A673 (cell line): ENCODE measurements at regions not wholly inside any gene's neighbourhood (a gene's known extent, or its start where the extent isn't known, plus 50 kb on each side); places are given as distances from the start of the nearest gene placed in this dataset.

Experiments
- BruUV-seq: library from RNA; stranded (reverse); fragments of 400-500 nt; replicated peaks from 2 replicates; lab custom pipeline; 2021; lab: Mats Ljungman, UMichigan
- CTCF ChIA-PET: fragments of 300-600 bp; sonication (Branson Sonifier 250); formaldehyde crosslinking; loops from one replicate; lab custom pipeline; 2022; ENCODE audit warnings: antibody characterized with exemption; lab: Charles Lee
- POLR2A ChIA-PET: fragments of 300-600 bp; sonication (Branson Sonifier 250); formaldehyde crosslinking; loops from one replicate; lab custom pipeline; 2022; ENCODE audit warnings: antibody characterized with exemption; ENCODE audit not compliant: low non-redundant PET; lab: Charles Lee
- DNase-seq: peaks from one replicate; pipeline ENCODE4 v3.0.0-alpha.2; 2015; ENCODE audit warnings: low spot score
- H3K27ac ChIP-seq: fragments of 200-600 bp; sonication (generic); 2 replicates; pipeline ENCODE4 v1.5.1; 2016; ENCODE audit warnings: mixed run types, low read depth, mild to moderate bottlenecking, mixed read lengths, antibody characterized with exemption, low read length; ENCODE audit not compliant: poor library complexity, severe bottlenecking
- H3K27me3 ChIP-seq: fragments of 200-600 bp; sonication (generic); replicated peaks from 2 replicates; pipeline ENCODE4 v1.6.1; 2017; ENCODE audit warnings: mixed run types, low read depth, mild to moderate bottlenecking, mixed read lengths, antibody characterized with exemption, low read length; ENCODE audit not compliant: insufficient read depth, poor library complexity
- H3K36me3 ChIP-seq: fragments of 200-600 bp; sonication (generic); 2 replicates; pipeline ENCODE4 v1.6.1; 2016; ENCODE audit warnings: mixed run types, mild to moderate bottlenecking, mixed read lengths, antibody characterized with exemption, low read length; ENCODE audit not compliant: insufficient read depth, poor library complexity, severe bottlenecking
- H3K4me1 ChIP-seq: fragments of 200-600 bp; sonication (generic); 2 replicates; pipeline ENCODE4 v1.6.1; 2017; ENCODE audit warnings: mixed run types, mild to moderate bottlenecking, mixed read lengths, antibody characterized with exemption, low read length; ENCODE audit not compliant: insufficient read depth, poor library complexity, severe bottlenecking
- H3K4me3 ChIP-seq: fragments of 200-600 bp; sonication (generic); 2 replicates; pipeline ENCODE4 v1.5.1; 2016; ENCODE audit warnings: low read depth, mixed run types, mild to moderate bottlenecking, mixed read lengths, low read length; ENCODE audit not compliant: poor library complexity, severe bottlenecking
- H3K9me3 ChIP-seq: fragments of 200-600 bp; sonication (generic); 2 replicates; pipeline ENCODE4 v1.6.1; 2016; ENCODE audit warnings: mixed run types, low read depth, mild to moderate bottlenecking, mixed read lengths, antibody characterized with exemption, low read length; ENCODE audit not compliant: poor library complexity, severe bottlenecking
- EZH2 ChIP-seq: fragments of 200-600 bp; sonication (generic); IDR thresholded peaks from 2 replicates; pipeline ENCODE4 v1.6.1; 2017; ENCODE audit warnings: borderline replicate concordance, low read depth, mild to moderate bottlenecking, mixed read lengths, antibody characterized with exemption, low read length; ENCODE audit not compliant: poor library complexity, severe bottlenecking
- intact Hi-C: fragments of 100-400 bp; cut with micrococcal nuclease; formaldehyde crosslinking; loops from one replicate; pipeline ENCODE4 v1.10.0; 2022; ENCODE audit not compliant: unreplicated experiment
- TF ChIP-seq, protein P1 (sequence below): fragments of 300-800, 200-600 bp; sonication (generic); conservative IDR thresholded peaks from 2 replicates; pipeline ENCODE4 v1.5.1; 2017; ENCODE audit warnings: low read depth, mild to moderate bottlenecking, antibody characterized with exemption, low read length, moderate library complexity, mixed read lengths

DNA sequence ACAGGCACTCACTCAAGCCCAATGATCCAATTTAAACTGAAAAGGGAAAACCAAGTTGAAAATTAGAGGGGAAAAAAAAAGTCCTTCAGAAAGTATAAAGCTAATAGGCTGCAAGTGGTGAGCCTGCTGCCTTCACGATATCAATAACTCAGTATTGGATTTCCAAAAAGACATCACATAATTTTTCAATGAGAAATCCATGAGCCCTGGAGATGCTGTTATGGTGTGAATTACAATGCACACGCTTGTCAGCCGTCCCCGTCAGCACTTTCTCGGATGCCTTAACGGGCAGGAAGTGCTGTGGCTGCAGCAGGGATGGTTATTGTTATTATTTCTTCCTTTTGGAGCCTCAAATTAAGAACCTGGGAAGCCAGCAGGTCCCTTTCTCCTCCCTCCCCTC is 138.5 kb downstream of the DHX35 start:
- H3K4me1 ChIP-seq = no peaks in the 10 kb centered on the region
- H3K27ac ChIP-seq = no peak overlapping the region
- BruUV-seq = no TSS peak
- no peak for TF ChIP-seq EZH2
- TF ChIP-seq, protein P1, sequence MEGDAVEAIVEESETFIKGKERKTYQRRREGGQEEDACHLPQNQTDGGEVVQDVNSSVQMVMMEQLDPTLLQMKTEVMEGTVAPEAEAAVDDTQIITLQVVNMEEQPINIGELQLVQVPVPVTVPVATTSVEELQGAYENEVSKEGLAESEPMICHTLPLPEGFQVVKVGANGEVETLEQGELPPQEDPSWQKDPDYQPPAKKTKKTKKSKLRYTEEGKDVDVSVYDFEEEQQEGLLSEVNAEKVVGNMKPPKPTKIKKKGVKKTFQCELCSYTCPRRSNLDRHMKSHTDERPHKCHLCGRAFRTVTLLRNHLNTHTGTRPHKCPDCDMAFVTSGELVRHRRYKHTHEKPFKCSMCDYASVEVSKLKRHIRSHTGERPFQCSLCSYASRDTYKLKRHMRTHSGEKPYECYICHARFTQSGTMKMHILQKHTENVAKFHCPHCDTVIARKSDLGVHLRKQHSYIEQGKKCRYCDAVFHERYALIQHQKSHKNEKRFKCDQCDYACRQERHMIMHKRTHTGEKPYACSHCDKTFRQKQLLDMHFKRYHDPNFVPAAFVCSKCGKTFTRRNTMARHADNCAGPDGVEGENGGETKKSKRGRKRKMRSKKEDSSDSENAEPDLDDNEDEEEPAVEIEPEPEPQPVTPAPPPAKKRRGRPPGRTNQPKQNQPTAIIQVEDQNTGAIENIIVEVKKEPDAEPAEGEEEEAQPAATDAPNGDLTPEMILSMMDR = no peak
- peaks cover 12% of the 10 kb centered on the region for H3K27me3 ChIP-seq
- no peak overlapping the region for H3K4me3 ChIP-seq
- H3K9me3 ChIP-seq = no peaks in the 10 kb centered on the region
- H3K36me3 ChIP-seq = no peaks in the 10 kb centered on the region
- DNase-seq = no peak
- ChIA-PET CTCF (no interaction called here), POLR2A (no interaction called here)
- intact Hi-C loops = no loop called here

DNA sequence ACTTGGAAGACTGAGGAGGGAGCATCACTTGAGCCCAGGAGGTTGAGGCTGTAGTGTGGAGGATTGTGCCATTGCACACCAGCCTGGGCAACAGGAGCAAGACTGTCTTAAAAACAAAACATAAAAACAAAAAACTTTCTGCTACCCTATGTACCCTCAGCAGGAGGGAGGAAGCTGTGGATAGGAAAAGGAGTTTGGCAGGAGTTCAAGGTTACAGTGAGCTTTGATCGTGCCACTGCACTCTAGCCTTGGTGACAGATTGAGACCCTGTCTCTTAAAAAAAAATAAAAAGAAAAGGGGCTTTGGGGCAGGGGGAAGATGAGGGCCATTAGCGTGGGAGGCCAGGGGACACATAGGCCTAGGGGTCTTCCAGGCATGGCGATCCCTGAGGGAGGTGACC is 135.7 kb downstream of the DHX35 start:
- POLR2A ChIA-PET = no interaction called here
- no TSS peak for BruUV-seq
- Histone ChIP-seq H3K9me3 (no peaks in the 10 kb centered on the region), H3K27ac (no peak overlapping the region), H3K36me3 (no peaks in the 10 kb centered on the region), H3K4me1 (no peaks in the 10 kb centered on the region), H3K27me3 (peaks cover 3% of the 10 kb centered on the region), H3K4me3 (no peak overlapping the region)
- CTCF ChIA-PET = no interaction called here
- DNase-seq = no peak
- intact Hi-C loops = no loop called here
- TF ChIP-seq, protein P1 = no peak
- no peak for TF ChIP-seq EZH2

DNA sequence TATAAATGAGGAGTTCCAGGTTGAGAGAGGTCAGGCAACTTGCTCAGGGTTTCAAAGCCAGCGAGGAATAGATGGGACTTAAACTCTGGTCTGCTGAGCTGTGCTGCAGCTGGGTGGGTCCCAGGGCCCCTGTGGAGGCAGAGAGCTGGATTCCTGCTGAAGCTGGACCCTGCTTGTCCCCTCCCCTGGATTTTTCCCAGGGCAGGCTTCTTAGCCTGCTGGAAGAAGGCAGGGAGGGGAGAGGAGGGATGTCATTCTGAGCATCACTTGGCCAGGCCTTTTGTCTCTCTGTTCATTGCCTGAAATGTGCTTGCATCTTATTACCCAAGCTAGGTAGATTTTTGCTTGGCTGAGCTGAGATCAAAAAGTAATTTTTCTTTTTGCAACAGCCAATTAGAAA is 133.7 kb downstream of the DHX35 start:
- Histone ChIP-seq H3K36me3 (no peaks in the 10 kb centered on the region), H3K27me3 (no peaks in the 10 kb centered on the region), H3K9me3 (no peaks in the 10 kb centered on the region), H3K27ac (no peak overlapping the region), H3K4me1 (peaks cover 5% of the 10 kb centered on the region), H3K4me3 (no peak overlapping the region)
- CTCF ChIA-PET = no interaction called here
- TF ChIP-seq, protein P1 = no peak
- no peak for TF ChIP-seq EZH2
- POLR2A ChIA-PET = no interaction called here
- no TSS peak for BruUV-seq
- intact Hi-C loops = no loop called here
- no peak for DNase-seq
